GM19035 (cell line): ENCODE measurements at regions not wholly inside any gene's neighbourhood (a gene's known extent, or its start where the extent isn't known, plus 50 kb on each side); places are given as distances from the start of the nearest gene placed in this dataset.
"Not testable (repeated sequence)": the region's sequence is repeated elsewhere in the genome, so short reads cannot be mapped to it uniquely, and the experiment has no call there.

Experiments
- ATAC-seq: cut with Tn5 transposase; IDR thresholded peaks from one replicate; pipeline ENCODE4 v1.9.1; 2021; ENCODE audit not compliant: unreplicated experiment

GRCh38 chr1:68827261-68827660, 330.4 kb upstream of the DEPDC1 start:
- ATAC-seq: no peak

DNA sequence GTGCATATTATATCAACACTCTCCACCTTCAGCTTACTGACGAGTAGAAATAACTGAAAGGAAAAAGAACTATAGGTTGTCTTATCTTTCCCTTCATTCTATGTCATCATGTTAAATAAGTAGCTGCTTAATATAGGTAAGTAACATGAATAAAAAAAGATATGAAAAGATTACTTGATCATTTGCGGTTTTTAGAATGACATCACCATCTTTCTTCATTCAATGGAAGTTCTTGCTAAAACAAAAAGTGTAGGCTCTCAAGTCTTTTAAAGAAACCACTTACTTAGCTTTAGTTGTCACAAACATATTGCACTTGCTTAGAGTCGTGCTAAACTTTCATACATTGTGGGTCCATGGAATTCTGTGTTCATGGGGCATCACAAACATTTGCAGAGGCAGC, 331.1 kb upstream of the DEPDC1 start:
- ATAC-seq: no peak

DNA sequence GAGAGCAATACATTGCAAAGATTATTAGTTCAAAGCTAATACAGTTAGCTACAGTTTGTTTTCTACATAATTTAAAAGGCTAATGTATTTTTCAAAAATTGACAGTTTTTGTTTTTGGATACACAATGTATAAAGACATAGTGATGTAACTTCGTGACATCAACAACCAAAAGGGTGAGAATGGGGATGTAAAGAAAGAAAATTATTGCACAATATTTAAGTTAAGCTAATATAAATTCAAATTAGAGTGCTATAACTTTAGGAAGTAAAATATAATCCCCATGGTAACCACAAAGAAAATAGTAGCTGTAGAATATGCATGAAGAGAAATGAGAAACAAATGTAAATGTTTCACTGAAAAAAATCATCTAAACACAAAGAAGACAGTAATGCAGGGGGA, 334.4 kb upstream of the DEPDC1 start:
- ATAC-seq: no peak

GRCh38 chr1:68848017-68848416, 351.1 kb upstream of the DEPDC1 start:
- ATAC-seq: no peak

- no peak for ATAC-seq
Observed at GRCh38 chr1:68868606-68869005, 371.7 kb upstream of the DEPDC1 start.

- no peak for ATAC-seq
Observed at GRCh38 chr1:68873144-68873543, 376.3 kb upstream of the DEPDC1 start.

DNA sequence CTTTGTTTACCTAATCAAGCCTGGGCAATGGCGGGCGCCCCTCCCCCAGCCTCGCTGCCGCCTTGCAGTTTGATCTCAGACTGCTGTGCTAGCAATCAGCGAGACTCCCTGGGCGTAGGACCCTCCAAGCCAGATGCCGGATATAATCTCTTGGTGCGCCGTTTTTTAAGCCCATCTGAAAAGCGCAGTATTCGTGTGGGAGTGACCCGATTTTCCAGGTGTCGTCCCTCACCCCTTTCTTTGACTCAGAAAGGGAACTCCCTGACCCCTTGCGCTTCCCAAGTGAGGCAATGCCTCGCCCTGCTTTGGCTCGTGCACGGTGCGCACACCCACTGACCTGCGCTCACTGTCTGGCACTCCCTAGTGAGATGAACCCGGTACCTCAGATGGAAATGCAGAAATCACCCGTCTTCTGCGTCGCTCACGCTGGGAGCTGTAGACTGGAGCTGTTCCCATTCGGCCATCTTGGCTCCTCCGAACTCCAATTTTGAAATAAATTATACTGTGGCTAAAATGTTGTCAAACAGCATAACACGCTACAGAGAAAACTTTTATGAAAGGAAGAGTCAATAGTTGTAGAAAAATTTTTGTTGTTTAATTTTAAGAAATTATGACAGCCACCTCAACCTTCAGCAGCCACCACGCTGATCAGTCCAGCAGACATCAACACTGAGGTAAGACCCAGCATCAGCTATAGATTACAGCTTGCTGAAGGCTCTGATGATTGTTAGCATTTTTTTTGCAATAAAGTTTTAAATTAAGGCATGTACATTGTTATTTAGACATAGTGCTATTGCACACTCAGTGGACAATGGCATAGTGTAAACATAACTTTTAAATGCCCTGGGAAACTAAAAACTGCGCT, 384.7 kb upstream of the DEPDC1 start:
- ATAC-seq: not testable (repeated sequence)

GRCh38 chr1:68889471-68889870, 392.6 kb upstream of the DEPDC1 start:
- no peak for ATAC-seq

DNA sequence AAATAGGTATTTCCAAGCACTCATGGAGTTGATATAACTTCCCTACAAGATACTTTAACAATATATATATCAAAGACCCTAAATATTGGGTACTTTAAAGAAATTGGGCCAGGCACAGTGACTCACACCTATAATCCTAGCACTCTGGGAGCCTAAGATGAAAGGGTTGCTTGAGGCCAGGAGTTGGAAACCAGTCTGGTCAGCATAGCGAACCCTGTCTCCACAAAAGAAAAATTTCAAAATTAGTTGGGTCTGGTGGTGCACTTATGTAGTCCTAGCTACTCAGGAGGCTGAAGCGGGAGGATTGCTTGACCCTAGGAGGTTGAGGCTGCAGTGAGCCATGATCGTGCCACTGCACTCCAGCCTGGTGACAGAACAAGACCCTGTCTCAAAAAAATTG, 393.9 kb upstream of the DEPDC1 start:
- ATAC-seq: no peak

DNA sequence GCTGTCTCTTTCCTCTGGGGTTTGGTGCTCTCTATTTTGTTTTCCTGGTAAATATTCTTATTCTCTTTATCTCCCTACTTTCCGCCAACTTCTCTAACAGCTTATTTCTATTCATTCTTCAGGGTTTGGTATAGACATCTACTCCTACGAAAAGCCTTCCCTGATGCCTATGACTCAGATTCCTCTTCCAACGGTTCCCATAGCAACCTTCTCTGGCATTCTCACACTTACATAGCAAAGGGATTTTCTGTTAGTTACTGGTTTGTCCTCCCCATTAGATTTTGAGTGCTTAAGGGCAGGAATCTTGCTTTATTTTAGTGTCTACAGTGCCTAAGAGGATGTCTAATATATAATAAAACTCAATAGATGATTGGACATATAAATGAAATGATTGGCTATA, 407.6 kb upstream of the DEPDC1 start:
- no peak for ATAC-seq

DNA sequence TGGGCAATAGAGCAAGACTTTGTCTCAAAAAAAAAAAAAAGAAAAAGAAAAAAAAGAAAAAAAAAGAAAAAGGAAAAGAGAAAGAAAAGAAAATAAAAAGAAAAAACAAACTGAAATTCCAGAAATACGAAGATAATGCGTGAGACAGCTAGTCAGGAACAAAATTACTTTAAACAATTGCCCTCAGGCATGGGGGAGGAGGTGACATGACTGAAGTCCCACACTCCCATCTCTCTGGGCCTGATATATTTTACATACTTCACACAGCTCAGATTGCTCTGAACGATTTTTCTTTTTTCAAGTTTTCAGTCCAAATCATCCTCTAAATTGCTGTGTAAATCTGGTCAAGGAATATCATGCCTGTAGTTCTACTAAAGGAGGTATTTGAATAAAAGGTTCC, 409.5 kb upstream of the DEPDC1 start:
- ATAC-seq: no peak

- no peak for ATAC-seq
Observed at GRCh38 chr1:68907491-68907890, 410.6 kb upstream of the DEPDC1 start.

GRCh38 chr1:68908316-68908715, 411.4 kb upstream of the DEPDC1 start:
- ATAC-seq: no peak

GRCh38 chr1:68916221-68916902, 419.5 kb upstream of the DEPDC1 start:
- no peak for ATAC-seq

GRCh38 chr1:68917456-68917855, 420.6 kb upstream of the DEPDC1 start:
- no peak for ATAC-seq

GRCh38 chr1:68918563-68918962, 421.7 kb upstream of the DEPDC1 start:
- ATAC-seq: no peak

- no peak for ATAC-seq
Observed at GRCh38 chr1:68919075-68919474, 422.2 kb upstream of the DEPDC1 start.

DNA sequence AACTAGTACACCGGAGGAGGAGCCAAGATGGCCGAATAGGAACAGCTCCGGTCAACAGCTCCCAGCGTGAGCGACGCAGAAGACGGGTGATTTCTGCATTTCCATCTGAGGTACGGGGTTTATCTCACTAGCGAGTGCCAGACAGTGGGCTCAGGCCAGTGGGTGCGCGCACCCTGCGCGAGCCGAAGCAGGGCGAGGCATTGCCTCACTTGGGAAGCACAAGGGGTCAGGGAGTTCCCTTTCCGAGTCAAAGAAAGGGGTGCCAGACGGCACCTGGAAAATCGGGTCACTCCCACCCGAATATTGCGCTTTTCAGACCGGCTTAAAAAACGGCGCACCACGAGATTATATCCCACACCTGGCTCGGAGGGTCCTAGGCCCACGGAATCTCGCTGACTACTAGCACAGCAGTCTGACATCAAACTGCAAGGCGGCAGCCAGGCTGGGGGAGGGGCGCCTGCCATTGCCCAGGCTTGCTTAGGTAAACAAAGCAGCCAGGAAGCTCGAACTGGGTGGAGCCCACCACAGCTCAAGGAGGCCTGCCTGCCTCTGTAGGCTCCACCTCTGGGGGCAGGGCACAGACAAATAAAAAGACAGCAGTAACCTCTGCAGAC, 426.7 kb upstream of the DEPDC1 start:
- not testable (repeated sequence) for ATAC-seq

GRCh38 chr1:68930101-68930500, 433.2 kb upstream of the DEPDC1 start:
- no peak for ATAC-seq

DNA sequence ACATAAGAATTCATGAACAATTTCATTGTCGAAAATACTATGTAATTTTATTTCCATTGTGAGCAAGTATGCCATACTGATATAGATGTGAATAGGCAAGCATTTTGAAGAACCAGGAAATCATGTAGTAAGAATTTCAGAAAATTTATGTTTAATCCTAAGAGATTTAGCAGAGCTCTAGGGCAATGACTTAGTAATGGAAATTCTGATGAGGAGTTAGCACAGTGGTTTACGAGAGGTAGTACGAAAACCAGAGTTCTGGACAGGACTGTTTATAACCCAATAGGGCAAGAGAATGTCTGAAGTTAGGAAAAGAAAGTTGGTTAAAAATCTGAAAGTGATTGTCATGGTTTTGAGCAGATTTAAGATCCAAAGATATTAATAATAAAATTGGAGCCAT, 439.6 kb upstream of the DEPDC1 start:
- no peak for ATAC-seq

DNA sequence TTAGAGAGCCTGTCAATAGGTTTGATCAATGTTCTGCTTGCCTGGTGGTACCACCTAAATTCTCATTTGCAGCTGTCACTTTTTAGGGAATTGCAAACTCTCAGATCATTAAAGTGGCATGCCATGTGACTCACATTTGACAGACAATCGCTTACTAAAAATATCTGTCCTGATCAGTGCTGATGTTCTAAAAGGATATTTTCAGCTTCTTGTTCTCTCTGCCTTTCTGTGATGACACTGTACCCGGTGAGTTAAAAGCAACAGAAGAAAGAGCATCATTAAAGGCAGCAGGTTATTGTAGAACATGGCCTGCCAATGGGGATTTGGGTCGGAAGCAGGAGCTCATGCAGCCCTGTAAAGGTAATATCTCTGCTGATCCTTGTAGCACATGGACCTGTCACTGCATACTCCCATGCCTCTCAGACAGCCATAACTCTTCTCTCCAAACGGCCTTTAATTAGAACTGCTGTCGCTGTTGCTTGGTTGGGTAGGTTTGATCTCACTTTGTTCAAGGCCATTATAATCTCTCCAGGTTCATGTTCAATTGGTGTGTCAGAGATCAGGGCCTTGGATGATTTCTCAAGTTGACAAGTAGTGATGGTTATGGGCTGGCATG, 441.3 kb upstream of the DEPDC1 start:
- no peak for ATAC-seq

- no peak for ATAC-seq
Observed at GRCh38 chr1:68950036-68950435, 453.2 kb upstream of the DEPDC1 start.
